NCI-H1436 treated with DMSO at 0.1 percent for 48 hours (cell line): ENCODE measurements at regions not wholly inside any gene's neighbourhood (a gene's known extent, or its start where the extent isn't known, plus 50 kb on each side); places are given as distances from the start of the nearest gene placed in this dataset.

Source experiments
- DNase-seq: peaks from one replicate; lab custom pipeline; 2025; lab: John Stamatoyannopoulos, UW

DNA sequence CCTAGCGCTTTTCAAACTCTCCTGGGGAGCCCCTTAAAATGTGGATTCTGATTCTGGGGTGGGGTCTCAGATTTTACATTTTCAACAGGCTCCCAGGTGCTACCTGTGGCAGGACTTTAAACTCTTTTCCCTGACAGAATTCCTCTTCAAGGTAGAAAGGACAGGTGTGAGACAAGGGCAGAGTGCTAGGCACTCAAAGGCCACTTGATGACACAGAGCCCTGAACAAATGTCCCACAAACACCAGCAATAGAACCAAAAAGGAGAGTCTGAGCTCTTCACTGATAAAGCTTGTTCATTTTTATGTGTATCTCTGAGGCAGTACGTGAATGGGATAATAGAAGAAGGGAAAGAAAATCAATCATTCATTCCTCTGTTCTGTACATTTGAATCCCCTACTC lies 77.7 kb upstream of the PELI1 start:
- DNase-seq = no peak

DNA sequence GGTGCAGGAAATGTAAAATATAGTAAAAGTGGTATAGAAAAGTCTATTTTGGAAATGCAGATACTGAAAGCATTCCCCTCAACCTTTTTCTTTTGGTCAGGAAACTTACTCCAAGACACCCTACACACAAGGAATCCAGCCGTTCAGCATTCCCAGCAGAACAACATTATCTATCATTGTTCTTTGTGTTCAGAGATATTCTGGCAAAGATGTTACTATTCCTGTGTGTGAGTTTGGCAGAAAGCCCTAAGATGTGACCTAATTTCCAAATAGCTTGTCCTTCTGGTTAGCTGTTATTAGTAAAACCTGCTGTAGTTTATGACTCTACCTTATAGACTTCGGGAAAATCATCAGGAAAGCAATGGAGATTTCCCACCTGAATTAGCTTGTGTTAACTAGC lies 78.1 kb upstream of the PELI1 start:
- no peak for DNase-seq

DNA sequence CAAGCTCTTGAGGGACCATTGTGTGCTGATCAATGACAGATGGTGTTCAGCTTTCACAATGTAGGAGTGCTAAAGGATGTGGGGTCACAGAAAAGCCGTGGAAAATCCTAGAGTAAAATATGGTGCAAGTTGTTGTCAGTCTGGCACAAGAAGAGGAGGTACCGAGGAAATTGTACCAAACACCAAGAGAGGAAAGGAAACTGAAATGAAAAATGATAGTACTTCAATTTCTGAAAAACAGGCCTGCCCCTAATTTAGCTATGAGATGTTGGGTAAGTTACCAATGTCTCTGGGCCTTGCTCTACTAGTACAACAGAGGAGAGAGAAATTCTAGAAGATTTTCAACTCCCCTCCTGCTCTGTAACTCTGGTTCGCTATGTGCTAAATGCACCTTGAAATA lies 78.8 kb upstream of the PELI1 start:
- no peak for DNase-seq

DNA sequence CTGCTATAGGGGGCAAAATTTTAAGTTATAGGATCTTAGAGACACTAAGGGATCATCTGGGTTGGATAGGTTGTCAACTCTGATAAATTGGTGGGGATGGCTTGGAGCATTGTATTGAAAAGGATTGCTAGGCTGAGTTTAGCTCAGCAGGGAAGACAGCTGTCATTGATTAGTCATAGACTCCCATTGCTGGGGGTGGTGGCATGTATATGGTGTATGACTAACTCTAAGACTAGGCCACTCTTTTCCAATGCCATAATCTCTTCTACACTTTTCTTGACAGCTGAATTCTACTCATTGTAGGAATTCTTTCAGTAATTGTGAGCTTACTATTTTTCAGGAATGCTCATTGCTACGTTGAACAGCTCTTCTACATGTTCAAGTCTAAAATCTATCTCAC lies 81.3 kb upstream of the PELI1 start:
- no peak for DNase-seq

DNA sequence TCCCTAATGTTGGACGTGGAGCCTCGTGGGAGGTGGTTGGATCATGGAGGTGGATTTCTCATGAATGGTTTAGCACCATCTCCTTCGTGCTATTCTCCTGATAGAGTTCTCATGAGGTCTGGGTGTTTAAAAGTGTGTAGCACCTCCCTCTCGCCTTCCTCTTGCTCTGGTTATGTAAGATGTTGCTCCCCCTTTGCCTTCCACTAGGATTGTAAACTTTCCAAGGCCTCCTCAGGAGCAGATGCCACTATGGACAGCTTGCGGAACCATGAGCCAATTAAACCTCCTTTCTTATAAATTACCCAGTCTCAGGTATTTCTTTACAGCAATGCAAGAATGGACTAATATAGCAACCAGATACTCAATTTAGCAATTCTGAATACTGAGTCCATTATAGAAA lies 82.4 kb upstream of the PELI1 start:
- DNase-seq = no peak

DNA sequence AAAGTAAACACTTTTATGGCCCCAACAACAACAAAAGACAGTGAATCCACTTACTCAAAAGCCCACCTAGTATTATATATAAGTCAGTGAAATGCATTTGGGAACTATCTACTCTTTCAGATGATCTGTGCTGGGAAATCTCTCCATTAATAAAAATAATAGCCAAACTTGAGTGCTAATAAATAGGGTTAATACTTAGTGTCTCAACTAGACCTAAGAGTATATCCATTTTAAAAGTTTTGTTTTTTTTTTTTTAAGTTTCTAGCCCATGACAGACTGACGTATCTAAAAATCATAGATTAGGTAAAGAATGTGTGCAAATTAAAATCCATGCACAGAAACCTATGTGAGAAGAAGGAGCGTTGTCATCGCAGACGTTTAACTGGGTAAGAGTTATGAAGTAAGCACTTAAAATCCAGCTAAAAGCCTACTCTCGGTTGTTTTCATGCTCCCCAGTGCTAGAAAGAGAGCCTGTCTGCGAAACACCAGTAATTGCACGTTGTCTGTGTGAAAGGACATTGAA lies 83.4 kb upstream of the PELI1 start:
- DNase-seq = no peak

DNA sequence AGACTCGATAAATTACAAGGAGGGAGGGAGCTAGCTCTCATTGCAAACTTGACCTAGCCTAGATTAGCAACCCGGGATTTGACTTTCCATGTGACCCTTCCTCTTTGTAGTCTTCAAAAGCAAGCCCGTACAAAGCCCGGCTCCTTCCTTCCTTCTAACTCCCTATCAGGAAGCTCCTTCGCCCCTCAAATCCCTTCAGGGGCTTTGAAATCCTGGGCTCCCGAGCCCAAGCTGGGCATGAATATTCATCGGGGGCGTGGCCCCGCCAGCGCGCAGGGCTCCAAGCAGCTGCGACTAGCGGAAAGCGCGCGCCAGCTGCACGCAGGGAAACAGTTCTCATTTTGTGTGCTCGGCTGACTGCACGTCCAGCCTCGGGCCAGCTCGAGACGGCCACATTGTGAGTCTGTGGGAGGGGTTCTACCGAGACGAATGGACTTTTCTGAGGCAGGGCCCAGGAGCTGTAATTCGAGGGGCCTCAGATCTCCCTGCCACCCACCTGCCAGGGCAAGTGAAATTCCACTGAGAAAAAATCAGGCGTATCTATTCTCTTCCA lies 84.0 kb upstream of the PELI1 start:
- peak; percentile 53 for DNase-seq

DNA sequence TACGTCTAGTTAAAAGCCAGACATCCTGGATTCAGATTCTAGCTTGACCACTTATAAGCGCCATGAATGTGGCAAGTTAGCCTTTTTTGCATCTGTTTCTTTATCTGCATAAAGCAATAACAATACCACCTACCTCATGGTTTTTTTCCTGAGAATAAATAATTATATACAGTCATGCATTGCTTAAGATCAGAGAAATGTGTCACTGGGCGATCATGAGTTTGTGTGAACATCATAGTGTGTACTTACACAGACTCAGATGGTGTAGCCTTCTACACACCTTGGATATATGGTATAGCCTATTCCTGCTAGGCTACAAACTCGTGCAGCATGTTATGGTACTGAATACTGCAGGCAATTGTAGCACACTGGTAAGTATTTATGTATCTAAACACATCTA lies 84.7 kb upstream of the PELI1 start:
- DNase-seq = no peak

DNA sequence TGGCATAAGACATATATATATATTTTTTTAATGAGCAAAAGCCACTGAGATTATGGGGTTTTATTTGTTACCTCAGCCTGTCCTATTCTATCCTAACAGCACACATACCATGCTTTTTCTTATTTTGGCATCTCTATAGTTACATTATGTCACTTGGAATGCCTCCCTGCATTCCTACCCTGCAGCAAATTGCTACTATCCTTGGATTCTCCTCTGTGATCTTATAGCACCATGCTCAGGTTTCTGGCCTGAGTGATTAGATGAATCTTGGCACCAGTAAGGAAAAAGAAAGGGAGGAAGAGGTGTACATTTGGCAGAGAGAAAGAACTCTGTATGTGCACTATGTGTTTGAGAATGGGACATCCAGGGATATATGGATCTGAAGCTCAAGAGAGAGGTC lies 86.3 kb upstream of the PELI1 start:
- no peak for DNase-seq

DNA sequence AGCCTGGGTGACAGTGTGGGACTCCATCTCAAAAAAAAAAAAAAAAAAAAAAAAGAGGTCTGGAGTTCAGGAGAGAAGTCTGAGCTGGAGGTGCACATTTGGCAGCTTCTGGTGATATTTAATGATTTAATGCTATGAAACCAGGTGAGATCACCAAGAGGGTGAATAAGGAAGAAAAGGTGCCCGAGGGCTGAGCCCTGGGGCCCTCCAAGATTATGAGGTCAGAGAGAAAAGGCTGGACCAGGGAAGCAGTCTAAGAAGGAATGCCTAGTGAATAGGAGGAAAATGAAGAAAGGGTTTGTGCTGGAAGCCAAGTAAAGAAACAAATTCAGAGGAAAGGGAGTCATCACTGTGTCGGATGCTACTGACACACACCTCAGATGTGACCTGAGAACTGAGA lies 88.0 kb upstream of the PELI1 start:
- no peak for DNase-seq

DNA sequence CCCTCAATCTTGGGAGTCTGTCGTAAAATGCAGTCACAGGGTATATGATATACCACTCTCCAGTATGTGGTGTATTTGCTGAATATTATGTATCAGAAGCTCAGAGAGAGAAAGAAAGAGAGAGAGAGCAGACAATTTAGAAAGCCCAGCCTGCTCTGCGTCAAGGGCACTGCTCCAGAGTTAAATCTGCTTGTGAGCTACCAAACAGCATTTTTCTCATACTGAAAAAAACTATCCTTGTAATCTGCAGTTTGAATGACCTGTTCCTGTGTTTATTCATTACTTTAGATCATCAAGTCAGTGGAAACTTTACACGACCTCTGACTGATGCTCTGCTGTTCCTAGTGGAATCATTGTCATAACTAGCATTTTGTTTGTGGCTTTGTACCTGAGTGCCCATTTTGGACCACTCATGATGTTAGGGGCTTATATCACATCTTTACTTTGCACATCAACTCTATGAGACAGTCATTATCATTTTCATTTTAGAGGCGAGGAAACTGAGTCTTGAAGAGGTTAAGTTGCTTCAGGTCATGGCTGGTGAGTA lies 89.2 kb upstream of the PELI1 start:
- no peak for DNase-seq

DNA sequence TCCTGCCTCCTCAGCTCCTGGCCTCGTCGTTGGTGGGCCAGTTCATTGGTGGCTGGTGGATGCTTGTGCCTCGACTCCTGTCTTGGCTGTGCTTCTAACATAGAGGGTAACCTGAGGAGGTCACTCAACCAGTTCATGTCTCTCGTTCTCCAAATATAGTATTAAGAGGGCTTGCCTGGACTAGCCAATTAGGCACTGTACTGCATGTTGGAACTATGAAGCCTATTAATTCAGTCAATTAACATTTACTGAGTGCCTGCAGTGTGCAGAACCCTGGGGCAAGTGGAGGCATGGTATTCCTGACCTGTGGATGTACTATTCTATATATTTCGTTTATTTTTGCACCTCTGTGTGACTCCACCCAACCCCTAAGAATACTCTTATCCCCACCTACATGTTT lies 89.9 kb upstream of the PELI1 start:
- DNase-seq = no peak

DNA sequence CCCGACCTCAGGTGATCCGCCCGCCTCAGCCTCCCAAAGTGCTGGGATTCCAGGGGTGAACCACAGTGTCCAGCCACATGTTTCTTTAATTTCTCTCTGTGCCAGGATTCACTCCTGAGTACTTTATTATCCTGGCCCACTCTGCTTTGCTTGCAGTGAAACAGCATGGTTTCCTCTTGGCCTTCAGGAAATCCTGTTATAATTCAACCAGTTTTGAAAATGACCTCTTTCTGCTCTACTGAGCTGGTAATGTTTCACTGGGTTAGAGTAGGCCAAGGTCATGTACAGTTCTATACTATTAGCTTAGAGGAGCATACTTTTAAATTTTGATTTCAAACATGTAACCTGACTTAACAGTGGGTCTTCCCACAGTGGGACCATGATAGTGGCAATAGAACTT lies 90.6 kb upstream of the PELI1 start:
- DNase-seq = no peak

DNA sequence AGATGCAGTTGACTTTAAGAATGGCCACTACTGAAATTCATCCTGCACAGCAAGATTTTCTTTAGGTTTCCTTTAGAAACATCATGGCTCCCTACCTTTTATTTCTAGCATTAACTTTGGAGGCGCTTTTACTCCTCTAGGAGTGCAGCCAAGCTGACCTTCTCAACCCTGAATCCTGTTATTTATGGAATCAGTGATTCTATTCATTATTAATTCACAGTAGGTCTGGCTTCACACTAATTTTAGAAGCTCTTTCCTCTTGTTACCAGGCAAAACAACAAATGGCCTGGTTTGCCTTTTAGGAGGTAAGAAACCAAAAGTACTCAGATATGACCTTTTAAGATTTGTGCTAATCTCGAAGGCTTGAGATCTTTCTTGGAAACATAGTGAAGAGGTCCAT lies 93.0 kb upstream of the PELI1 start:
- DNase-seq = no peak

DNA sequence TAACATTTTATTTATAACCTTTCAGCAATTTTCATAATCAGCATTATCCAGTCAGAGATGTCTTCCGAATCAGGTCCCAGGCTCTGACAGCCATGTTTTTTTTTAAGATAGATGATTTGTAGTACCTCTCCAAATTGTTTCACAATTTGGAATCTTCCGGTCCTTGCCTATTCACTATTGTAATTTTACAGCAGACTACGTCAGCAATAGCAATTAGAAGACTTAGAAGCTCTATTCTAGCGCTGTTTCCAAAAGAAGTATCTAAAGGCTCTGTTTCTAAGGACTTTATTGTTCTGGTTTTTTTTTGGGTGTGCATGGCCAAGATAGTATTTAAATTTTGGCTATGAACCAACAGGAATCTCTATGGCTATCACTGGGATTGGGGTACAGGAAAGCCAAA lies 94.6 kb upstream of the PELI1 start:
- DNase-seq = no peak

DNA sequence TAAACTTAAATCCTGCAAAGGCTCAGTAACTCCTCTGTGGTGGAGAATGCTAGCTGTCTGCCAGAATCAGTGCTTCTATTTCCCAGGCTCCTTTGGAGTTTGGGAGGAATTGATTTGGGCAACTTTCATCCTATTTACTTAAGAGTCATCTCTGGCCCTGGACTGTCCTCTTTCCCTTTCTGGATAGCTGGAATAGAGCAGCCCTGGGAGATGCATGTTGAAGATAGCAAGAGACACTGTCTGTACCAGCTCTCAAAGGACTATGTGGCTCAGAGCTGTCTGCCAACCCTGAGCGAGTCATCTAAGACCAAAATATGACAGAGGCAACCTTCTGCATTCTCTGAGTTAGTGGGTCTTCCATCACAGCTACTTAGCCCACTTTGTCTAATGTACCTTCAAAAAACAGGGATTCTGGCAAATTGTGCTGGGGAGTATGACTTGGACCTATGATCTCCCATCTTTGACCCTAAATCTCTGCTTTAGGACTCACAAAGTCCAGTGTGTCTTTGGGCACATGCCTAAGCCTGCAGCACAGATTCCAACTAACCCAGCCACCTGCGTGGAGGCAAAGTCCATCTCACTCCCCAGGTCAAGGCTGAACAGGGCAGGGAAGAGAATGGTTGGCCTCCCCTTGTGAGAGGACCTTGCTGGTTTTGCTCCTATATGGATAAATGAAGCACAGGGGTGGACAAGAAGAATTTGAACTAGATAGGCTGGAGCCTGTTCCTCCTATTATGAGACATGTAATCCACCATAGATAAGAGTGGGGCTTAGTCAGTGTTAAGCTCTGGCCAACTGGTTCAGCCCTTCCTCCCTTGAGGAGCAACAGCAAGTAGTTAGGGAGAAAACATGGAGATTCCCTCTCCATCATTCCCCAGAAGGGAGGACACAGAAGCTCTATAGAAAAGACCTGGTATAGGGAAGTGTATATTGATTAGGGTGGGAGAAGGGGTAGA lies 99.1 kb upstream of the PELI1 start:
- DNase-seq = no peak

DNA sequence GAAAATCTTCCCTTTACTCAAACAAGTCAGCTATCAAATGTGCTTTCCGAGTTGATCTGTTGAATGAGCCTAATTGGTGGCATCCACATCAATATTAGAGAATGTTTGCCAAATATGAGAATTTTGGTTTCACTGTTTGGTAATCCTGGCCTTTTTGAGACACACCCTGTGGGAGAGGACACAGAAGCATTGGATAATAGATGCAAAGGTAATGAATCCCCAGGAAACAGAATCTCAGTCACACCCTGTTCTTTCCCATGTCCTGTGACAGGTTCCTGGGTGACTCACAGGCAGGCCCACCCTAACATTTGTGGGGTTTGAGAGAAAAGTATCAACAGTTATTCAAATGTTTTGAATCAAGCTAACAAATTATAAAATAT lies 99.8 kb upstream of the PELI1 start:
- no peak for DNase-seq

DNA sequence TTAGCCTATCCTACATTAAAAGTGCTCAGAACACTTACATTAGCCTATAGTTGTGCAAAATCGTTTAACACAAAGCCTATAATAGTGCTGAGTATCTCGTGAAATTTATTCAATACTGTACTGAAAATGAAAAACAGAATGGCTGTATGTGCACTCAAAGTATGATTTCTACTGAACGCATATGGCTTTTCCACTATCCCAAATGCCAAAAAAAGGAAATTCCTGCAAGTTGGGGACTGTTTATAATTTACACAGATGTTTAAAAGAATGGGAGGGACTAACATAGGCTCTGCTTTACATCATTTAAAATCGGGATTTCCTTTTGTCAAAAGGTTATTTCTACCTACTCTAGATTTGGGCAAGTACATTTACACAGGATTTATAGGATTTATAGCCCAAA lies 101.4 kb upstream of the PELI1 start:
- no peak for DNase-seq

DNA sequence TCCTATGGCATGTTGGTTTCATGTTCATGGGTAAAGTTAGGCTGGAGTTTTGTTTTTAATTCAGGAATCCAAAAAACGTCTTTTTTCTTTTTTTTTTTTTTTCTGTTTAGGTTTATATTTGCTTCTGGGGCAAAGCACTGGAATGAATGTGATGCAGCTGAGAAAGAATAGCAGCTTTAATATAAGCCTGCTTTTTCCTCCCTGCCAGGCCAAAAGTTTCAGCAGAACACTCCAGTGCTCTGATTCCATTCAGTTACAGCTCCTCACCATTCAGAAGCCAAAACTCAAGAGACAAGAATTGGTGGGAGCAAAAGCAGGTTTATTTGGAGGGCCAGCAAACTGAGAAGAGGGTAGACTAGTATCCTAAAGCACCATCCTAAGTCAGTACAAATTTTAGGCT lies 102.7 kb upstream of the PELI1 start:
- no peak for DNase-seq

DNA sequence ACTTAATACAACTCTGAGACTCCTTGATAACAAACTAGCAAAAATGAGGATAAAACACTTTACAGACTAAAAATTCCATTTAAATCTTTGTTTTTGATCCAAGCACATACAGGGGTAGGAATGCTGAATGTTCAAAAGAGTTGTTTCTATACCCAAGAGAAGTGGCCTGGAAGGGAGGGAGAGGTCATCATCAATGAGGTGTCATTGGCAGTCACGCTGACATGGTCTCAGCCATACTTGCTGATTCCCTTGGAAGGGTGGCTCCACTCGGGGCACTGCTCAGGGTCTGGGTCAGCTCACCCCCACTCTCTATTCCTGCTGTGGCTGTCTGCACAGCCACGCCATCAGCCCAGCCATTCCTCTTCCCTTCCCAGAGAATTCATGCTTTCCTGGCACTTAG lies 105.2 kb upstream of the PELI1 start:
- no peak for DNase-seq

DNA sequence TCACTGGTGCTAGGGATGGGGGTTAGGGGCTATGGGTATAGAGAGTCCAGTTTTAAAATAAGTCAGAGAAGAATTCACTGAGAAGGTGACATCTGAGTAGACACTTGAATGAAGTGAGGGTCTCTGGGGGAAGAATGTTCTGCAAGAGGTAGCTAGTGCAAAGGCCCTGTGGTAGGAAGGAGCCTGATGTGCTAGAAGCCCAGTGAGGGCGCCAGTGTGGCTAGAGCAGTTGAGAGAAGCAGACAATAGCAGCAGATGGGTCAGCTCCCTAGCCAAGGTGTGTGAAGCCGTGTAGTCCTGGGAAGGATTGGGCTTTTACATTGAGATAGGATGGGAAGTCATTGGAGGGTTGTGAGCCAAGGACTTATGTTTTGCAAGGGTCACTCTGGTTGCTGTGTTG lies 105.8 kb upstream of the PELI1 start:
- no peak for DNase-seq

DNA sequence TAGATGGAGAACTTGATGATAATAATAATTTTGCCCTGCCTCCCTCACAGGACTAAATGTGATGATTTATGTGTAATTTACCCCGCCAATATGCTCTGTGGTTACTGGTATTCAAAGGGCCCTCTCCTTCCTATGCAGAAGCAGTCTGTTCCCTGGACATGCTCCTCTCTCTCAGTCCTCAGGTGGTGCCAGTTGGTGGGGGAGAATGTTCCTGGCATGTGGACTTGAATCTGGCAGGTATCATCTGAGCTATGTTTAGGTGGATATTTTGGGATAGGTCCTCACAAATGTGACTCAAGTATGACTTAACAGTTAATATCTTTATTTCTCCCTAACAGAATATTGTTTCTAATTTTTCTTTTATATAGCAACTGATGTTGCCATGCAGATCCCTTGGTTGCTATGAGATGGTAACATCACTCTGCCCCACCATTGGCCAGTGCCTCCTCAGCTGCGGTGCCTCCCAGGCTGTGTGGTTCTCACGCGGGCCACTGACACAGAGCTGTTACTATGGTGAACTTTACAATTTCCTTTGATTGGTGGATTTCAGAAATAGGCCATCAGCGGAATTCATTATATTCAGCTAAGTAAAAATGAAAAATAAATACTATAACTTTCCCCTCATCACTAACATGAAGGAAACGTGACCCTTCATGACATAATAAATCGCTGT lies 106.7 kb upstream of the PELI1 start:
- no peak for DNase-seq
